ENCODE measurements at regions not wholly inside any gene's neighbourhood (a gene's known extent, or its start where the extent isn't known, plus 50 kb on each side); places are given as distances from the start of the nearest gene placed in this dataset.

- DNase-seq (ENCODE audit: insufficient read length, low spot score) = no peak
- FAIRE-seq = no peak
- no peak for TF ChIP-seq POLR2A (IDR thresholded peaks at IDR 0.05; ENCODE audit: low read depth, low read length)
Observed at GRCh38 chr1:53406551-53407235, 52.5 kb upstream of the DMRTB1 start.

GRCh38 chr1:53408013-53408754 lies 51.0 kb upstream of the DMRTB1 start:
- TF ChIP-seq POLR2A (IDR thresholded peaks at IDR 0.05; ENCODE audit: low read depth, low read length) = no peak
- FAIRE-seq (no peak), DNase-seq (ENCODE audit: insufficient read length, low spot score) (no peak)

GRCh38 chr1:53408755-53409129 lies 50.5 kb upstream of the DMRTB1 start:
- FAIRE-seq = no peak
- no peak for TF ChIP-seq POLR2A (IDR thresholded peaks at IDR 0.05; ENCODE audit: low read depth, low read length)
- no peak for DNase-seq (ENCODE audit: insufficient read length, low spot score)

GRCh38 chr1:53409233-53409632 lies 50.0 kb upstream of the DMRTB1 start:
- FAIRE-seq = no peak

More at GRCh38 chr1:53409233-53409632, 50.0 kb upstream of the DMRTB1 start:
- no peak for DNase-seq (ENCODE audit: insufficient read length, low spot score)
- TF ChIP-seq POLR2A (IDR thresholded peaks at IDR 0.05; ENCODE audit: low read depth, low read length) = no peak
